ENCODE measurements at regions not wholly inside any gene's neighbourhood (a gene's known extent, or its start where the extent isn't known, plus 50 kb on each side); places are given as distances from the start of the nearest gene placed in this dataset.

GRCh38 chr11:106233191-106233590, 155.7 kb downstream of the AASDHPPT start:
- Histone ChIP-seq H3K36me3 (ENCODE audit: control insufficient read depth in 2 of 3, insufficient read depth in 3 of 3, low read length in 3 of 3) (no peaks in the 10 kb centered on the region), H3K27me3 (ENCODE audit: control insufficient read depth, insufficient read depth, low read length) (no peaks in the 10 kb centered on the region), H3K4me3 (ENCODE audit: low read length in 3 of 3) (no peak overlapping the region), H3K4me1 (ENCODE audit: control insufficient read depth in 2 of 3, insufficient read depth in 2 of 3, low read depth in 1 of 3, low read length in 3 of 3) (no peaks in the 10 kb centered on the region), H3K9ac (ENCODE audit: low read length in 3 of 3) (no peak overlapping the region), H3K27ac (ENCODE audit: low read depth in 2 of 2, low read length in 2 of 2) (no peak overlapping the region), H3K9me3 (ENCODE audit: control insufficient read depth in 2 of 3, insufficient read depth in 1 of 3, low read length in 3 of 3) (peaks cover 0 to 7% (median 0%) of the 10 kb centered on the region in 3 donors)
- DNase-seq (no peak), FAIRE-seq (no peak)
- intact Hi-C loops (cut with DNase I): no loop called here
- TF ChIP-seq CTCF (IDR thresholded peaks at IDR 0.05; ENCODE audit: borderline replicate concordance, extremely low read depth, insufficient read depth): no peak

- TF ChIP-seq CTCF (IDR thresholded peaks at IDR 0.05; ENCODE audit: borderline replicate concordance, extremely low read depth, insufficient read depth): no peak
- peaks cover 0 to 7% (median 0%) of the 10 kb centered on the region in 3 donors for H3K9me3 ChIP-seq (ENCODE audit: control insufficient read depth in 2 of 3, insufficient read depth in 1 of 3, low read length in 3 of 3)
- H3K9ac ChIP-seq (ENCODE audit: low read length in 3 of 3): no peak overlapping the region
- no peaks in the 10 kb centered on the region for H3K4me1 ChIP-seq (ENCODE audit: control insufficient read depth in 2 of 3, insufficient read depth in 2 of 3, low read depth in 1 of 3, low read length in 3 of 3)
- H3K36me3 ChIP-seq (ENCODE audit: control insufficient read depth in 2 of 3, insufficient read depth in 3 of 3, low read length in 3 of 3): no peaks in the 10 kb centered on the region
- no peak for FAIRE-seq
- H3K4me3 ChIP-seq (ENCODE audit: low read length in 3 of 3): no peak overlapping the region
- no peak for DNase-seq
- H3K27me3 ChIP-seq (ENCODE audit: control insufficient read depth, insufficient read depth, low read length): no peaks in the 10 kb centered on the region
- H3K27ac ChIP-seq (ENCODE audit: low read depth in 2 of 2, low read length in 2 of 2): no peak overlapping the region
- intact Hi-C loops (cut with DNase I): no loop called here
These were observed 157.3 kb downstream of the AASDHPPT start for GRCh38 chr11:106234794-106235193.

GRCh38 chr11:106236295-106236694, 158.8 kb downstream of the AASDHPPT start:
- no peak for DNase-seq
- TF ChIP-seq CTCF (IDR thresholded peaks at IDR 0.05; ENCODE audit: borderline replicate concordance, extremely low read depth, insufficient read depth): no peak
- Histone ChIP-seq H3K27ac (ENCODE audit: low read depth in 2 of 2, low read length in 2 of 2) (no peak overlapping the region), H3K4me3 (ENCODE audit: low read length in 3 of 3) (no peak overlapping the region), H3K4me1 (ENCODE audit: control insufficient read depth in 2 of 3, insufficient read depth in 2 of 3, low read depth in 1 of 3, low read length in 3 of 3) (no peaks in the 10 kb centered on the region), H3K9ac (ENCODE audit: low read length in 3 of 3) (no peak overlapping the region), H3K27me3 (ENCODE audit: control insufficient read depth, insufficient read depth, low read length) (no peaks in the 10 kb centered on the region), H3K9me3 (ENCODE audit: control insufficient read depth in 2 of 3, insufficient read depth in 1 of 3, low read length in 3 of 3) (no peaks in the 10 kb centered on the region), H3K36me3 (ENCODE audit: control insufficient read depth in 2 of 3, insufficient read depth in 3 of 3, low read length in 3 of 3) (no peaks in the 10 kb centered on the region)
- intact Hi-C loops (cut with DNase I): no loop called here
- no peak for FAIRE-seq

- DNase-seq: peak in 2 of 5 donors; percentile 14 to 15
- no peak overlapping the region for H3K27ac ChIP-seq (ENCODE audit: low read depth in 2 of 2, low read length in 2 of 2)
- no peaks in the 10 kb centered on the region for H3K27me3 ChIP-seq (ENCODE audit: control insufficient read depth, insufficient read depth, low read length)
- no peaks in the 10 kb centered on the region for H3K36me3 ChIP-seq (ENCODE audit: control insufficient read depth in 2 of 3, insufficient read depth in 3 of 3, low read length in 3 of 3)
- H3K9me3 ChIP-seq (ENCODE audit: control insufficient read depth in 2 of 3, insufficient read depth in 1 of 3, low read length in 3 of 3): no peaks in the 10 kb centered on the region
- H3K9ac ChIP-seq (ENCODE audit: low read length in 3 of 3): no peak overlapping the region
- intact Hi-C loops (cut with DNase I): no loop called here
- no peaks in the 10 kb centered on the region for H3K4me1 ChIP-seq (ENCODE audit: control insufficient read depth in 2 of 3, insufficient read depth in 2 of 3, low read depth in 1 of 3, low read length in 3 of 3)
- FAIRE-seq: no peak
- H3K4me3 ChIP-seq (ENCODE audit: low read length in 3 of 3): no peak overlapping the region
- TF ChIP-seq CTCF (IDR thresholded peaks at IDR 0.05; ENCODE audit: borderline replicate concordance, extremely low read depth, insufficient read depth): no peak
These were observed 161.4 kb downstream of the AASDHPPT start for GRCh38 chr11:106238704-106239360.

Measured in kidney (tissue), 13 donors.